ENCODE measurements at regions not wholly inside any gene's neighbourhood (a gene's known extent, or its start where the extent isn't known, plus 50 kb on each side); places are given as distances from the start of the nearest gene placed in this dataset.

DNA sequence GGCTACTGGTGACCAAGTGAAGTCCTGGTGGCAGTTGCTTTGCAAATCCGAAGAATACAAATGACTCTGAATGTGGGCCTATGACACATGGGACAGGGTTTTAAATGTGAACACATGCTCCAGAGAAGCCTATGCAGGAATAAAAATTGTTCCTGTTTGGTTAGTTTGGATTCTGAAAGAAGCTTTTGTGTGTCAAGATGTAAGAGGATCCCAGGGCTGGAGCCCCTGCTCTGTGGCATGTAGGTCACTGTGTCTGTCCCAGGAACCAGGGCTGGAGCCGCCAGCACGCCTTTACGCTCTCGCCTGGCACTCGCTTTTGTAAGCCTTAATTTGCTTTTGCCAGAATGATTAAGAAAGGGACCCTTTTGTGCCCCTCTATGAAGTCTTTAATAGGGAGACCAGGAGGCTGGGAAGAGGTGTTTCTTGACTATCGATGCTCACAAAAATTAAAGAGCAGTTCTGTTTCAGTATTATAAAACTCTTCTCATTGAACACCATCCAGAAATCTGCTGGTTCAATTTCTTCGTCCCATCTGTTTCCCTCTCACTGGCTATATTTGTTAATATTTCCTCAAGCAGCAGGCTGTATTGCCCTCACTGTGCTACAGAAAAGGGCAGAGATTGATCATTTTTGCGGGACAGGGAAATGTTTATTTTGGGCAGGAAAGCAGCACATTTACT, 532.7 kb upstream of the POU3F3 start:
- no peak for DNase-seq (ENCODE audit: low read depth)
- no peak overlapping the region for H3K4me3 ChIP-seq (ENCODE audit: low read length)
- no peak for TF ChIP-seq CTCF (conservative IDR thresholded peaks at IDR 0.05; ENCODE audit: low read depth, low read length)

GRCh38 chr2:104321796-104322349, 532.0 kb upstream of the POU3F3 start:
- no peak overlapping the region for H3K4me3 ChIP-seq (ENCODE audit: low read length)
- no peak for TF ChIP-seq CTCF (conservative IDR thresholded peaks at IDR 0.05; ENCODE audit: low read depth, low read length)
- DNase-seq (ENCODE audit: low read depth) = no peak

DNA sequence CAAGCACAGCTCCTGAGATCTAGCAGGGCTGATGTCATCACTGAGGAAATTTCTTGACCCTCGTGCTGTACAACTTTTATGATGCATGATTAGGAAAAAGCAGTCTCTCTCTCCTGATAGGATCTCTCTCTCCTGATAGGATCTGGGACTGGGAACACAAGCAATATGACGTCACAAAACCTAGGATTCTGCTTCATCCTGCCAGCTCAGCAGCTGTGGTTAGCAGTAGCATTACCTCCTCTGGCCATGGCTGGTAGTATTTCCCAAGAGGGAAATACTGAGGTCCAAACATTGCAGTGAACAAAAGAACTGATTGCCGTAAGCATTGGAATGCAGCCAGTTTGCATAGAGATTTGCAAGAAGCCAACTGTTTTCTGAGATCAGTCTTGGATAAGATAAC, 521.2 kb upstream of the POU3F3 start:
- H3K4me3 ChIP-seq (ENCODE audit: low read length) = no peak overlapping the region
- DNase-seq (ENCODE audit: low read depth) = no peak
- no peak for TF ChIP-seq CTCF (conservative IDR thresholded peaks at IDR 0.05; ENCODE audit: low read depth, low read length)

DNA sequence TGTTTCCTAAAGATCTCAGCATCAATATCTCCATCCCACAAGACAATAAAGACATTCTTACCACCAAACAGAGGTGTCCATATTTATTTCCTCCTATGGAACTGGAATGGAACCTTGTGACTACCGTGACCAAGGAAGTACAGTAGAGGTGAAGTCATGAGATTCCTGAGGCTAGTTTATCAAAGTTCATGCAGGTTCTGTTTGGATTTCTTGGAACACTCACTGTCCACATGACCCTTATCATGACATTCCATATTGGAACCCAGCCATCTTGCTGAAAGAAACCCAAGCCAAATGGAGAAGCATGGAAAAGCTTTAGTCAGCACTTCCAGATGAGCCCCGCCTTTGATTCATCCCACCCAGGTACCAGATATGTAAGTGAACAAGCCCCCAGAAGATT, 516.0 kb upstream of the POU3F3 start:
- no peak for TF ChIP-seq CTCF (conservative IDR thresholded peaks at IDR 0.05; ENCODE audit: low read depth, low read length)
- no peak for DNase-seq (ENCODE audit: low read depth)
- no peak overlapping the region for H3K4me3 ChIP-seq (ENCODE audit: low read length)

- DNase-seq (ENCODE audit: low read depth) = no peak
- TF ChIP-seq CTCF (conservative IDR thresholded peaks at IDR 0.05; ENCODE audit: low read depth, low read length) = no peak
These were observed 513.8 kb upstream of the POU3F3 start for GRCh38 chr2:104340162-104340561.

GRCh38 chr2:104340879-104341828, 512.8 kb upstream of the POU3F3 start:
- no peak for DNase-seq (ENCODE audit: low read depth)
- TF ChIP-seq CTCF (conservative IDR thresholded peaks at IDR 0.05; ENCODE audit: low read depth, low read length) = no peak
- no peak overlapping the region for H3K4me3 ChIP-seq (ENCODE audit: low read length)

More at GRCh38 chr2:104340162-104340561, 513.8 kb upstream of the POU3F3 start:
- H3K4me3 ChIP-seq (ENCODE audit: low read length) = no peak overlapping the region
